Neural cell (in vitro differentiated cells): ENCODE measurements at regions not wholly inside any gene's neighbourhood (a gene's known extent, or its start where the extent isn't known, plus 50 kb on each side); places are given as distances from the start of the nearest gene placed in this dataset.

Experiments used
- H2AFZ ChIP-seq: fragments of 200-600, 300-800 bp; sonication (generic), shearing (Covaris generic); 2 replicates; pipeline ENCODE4 v1.6.0; 2014; ENCODE audit warnings: low read depth, mild to moderate bottlenecking, antibody characterized with exemption, low read length, moderate library complexity
- H3F3A ChIP-seq: fragments of 200-600 bp; shearing (Covaris generic); 2 replicates; pipeline ENCODE4 v1.6.1; 2016; ENCODE audit warnings: mild to moderate bottlenecking, moderate library complexity, mixed read lengths, antibody characterized with exemption, low read length; ENCODE audit not compliant: insufficient read depth, poor library complexity, severe bottlenecking
- H3K27ac ChIP-seq: fragments of 200-600, 300-800 bp; sonication (generic), shearing (Covaris generic); 2 replicates; pipeline ENCODE4 v1.5.1; 2014; ENCODE audit warnings: mild to moderate bottlenecking, low read length, moderate library complexity
- H3K27me3 ChIP-seq: fragments of 300-800, 200-600 bp; sonication (generic), shearing (Covaris generic); 2 replicates; pipeline ENCODE4 v1.6.0; 2014; ENCODE audit warnings: mild to moderate bottlenecking, low read depth, low read length, moderate library complexity; ENCODE audit not compliant: insufficient read depth
- H3K36me3 ChIP-seq: fragments of 300-800, 200-600 bp; sonication (generic), shearing (Covaris generic); 2 replicates; pipeline ENCODE4 v1.5.1; 2014; ENCODE audit warnings: mild to moderate bottlenecking, antibody characterized with exemption, low read length, moderate library complexity; ENCODE audit not compliant: insufficient read depth
- H3K4me2 ChIP-seq: fragments of 300-800, 200-600 bp; sonication (generic), shearing (Covaris generic); 2 replicates; pipeline ENCODE4 v1.6.0; 2014; ENCODE audit warnings: mild to moderate bottlenecking, low read length
- H3K4me3 ChIP-seq: fragments of 300-800, 200-600 bp; sonication (generic), shearing (Covaris generic); 2 replicates; pipeline ENCODE4 v1.5.1; 2014; ENCODE audit warnings: mild to moderate bottlenecking, low read length, moderate library complexity
- H3K79me2 ChIP-seq: fragments of 200-600 bp; shearing (Covaris generic); replicated peaks from 2 replicates; pipeline ENCODE4 v1.6.0; 2014; ENCODE audit warnings: mild to moderate bottlenecking, low read length, moderate library complexity; ENCODE audit not compliant: insufficient read depth
- H3K9ac ChIP-seq: fragments of 300-800, 200-600 bp; sonication (generic), shearing (Covaris generic); 2 replicates; pipeline ENCODE4 v1.6.1; 2016; ENCODE audit warnings: mild to moderate bottlenecking, low read length, mixed read lengths
- H3K9me2 ChIP-seq: fragments of 200-600 bp; shearing (Covaris generic); 2 replicates; pipeline ENCODE4 v1.6.1; 2016; ENCODE audit warnings: mild to moderate bottlenecking, low read length, mixed read lengths; ENCODE audit not compliant: insufficient read depth
- H3K9me3 ChIP-seq: fragments of 200-600, 300-800 bp; sonication (generic), shearing (Covaris generic); 2 replicates; pipeline ENCODE4 v1.6.1; 2016; ENCODE audit warnings: mild to moderate bottlenecking, mixed run types, low read length, moderate library complexity, mixed read lengths
- H4K20me1 ChIP-seq: fragments of 200-600 bp; shearing (Covaris generic); 2 replicates; pipeline ENCODE4 v1.6.1; 2016; ENCODE audit warnings: mild to moderate bottlenecking, mixed run types; ENCODE audit not compliant: insufficient read depth
- EP300 ChIP-seq: fragments of 450-650 bp; conservative IDR thresholded peaks from 2 replicates; pipeline ENCODE4 v1.6.1; 2014; ENCODE audit warnings: antibody characterized with exemption, mild to moderate bottlenecking, moderate library complexity; ENCODE audit not compliant: poor library complexity, severe bottlenecking
- EZH2 ChIP-seq: fragments of 200-600, 300-800 bp; shearing (Covaris generic), sonication (generic); IDR thresholded peaks from 2 replicates; pipeline ENCODE4 v1.6.1; 2014; ENCODE audit warnings: antibody characterized with exemption, low read length, borderline replicate concordance, mild to moderate bottlenecking; ENCODE audit not compliant: insufficient read depth, poor library complexity, severe bottlenecking
- MXI1 ChIP-seq: fragments of 450-650 bp; conservative IDR thresholded peaks from 2 replicates; pipeline ENCODE4 v1.6.1; 2014; ENCODE audit warnings: antibody characterized with exemption, mild to moderate bottlenecking; ENCODE audit not compliant: poor library complexity, severe bottlenecking
- POLR2AphosphoS5 ChIP-seq: IDR thresholded peaks from 2 replicates; pipeline ENCODE4 v1.6.1; 2012
- RAD21 ChIP-seq: fragments of 450-650 bp; conservative IDR thresholded peaks from 2 replicates; pipeline ENCODE4 v1.6.1; 2014; ENCODE audit warnings: antibody characterized with exemption, mild to moderate bottlenecking, moderate library complexity
- SMC3 ChIP-seq: fragments of 450-650 bp; conservative IDR thresholded peaks from 2 replicates; pipeline ENCODE4 v1.6.1; 2014; ENCODE audit warnings: antibody characterized with exemption, mild to moderate bottlenecking, moderate library complexity; ENCODE audit not compliant: poor library complexity
- TAF1 ChIP-seq: IDR thresholded peaks from 2 replicates; pipeline ENCODE4 v1.6.1; 2012; ENCODE audit warnings: low read depth
- TF ChIP-seq, protein P1 (sequence below): IDR thresholded peaks from 2 replicates; pipeline ENCODE4 v1.6.1; 2012; ENCODE audit warnings: borderline replicate concordance
- TF ChIP-seq, protein P2 (sequence below): fragments of 450-650 bp; IDR thresholded peaks from 2 replicates; pipeline ENCODE4 v1.5.1; 2014; ENCODE audit warnings: antibody characterized with exemption, mild to moderate bottlenecking, moderate library complexity; ENCODE audit not compliant: poor library complexity, severe bottlenecking

DNA sequence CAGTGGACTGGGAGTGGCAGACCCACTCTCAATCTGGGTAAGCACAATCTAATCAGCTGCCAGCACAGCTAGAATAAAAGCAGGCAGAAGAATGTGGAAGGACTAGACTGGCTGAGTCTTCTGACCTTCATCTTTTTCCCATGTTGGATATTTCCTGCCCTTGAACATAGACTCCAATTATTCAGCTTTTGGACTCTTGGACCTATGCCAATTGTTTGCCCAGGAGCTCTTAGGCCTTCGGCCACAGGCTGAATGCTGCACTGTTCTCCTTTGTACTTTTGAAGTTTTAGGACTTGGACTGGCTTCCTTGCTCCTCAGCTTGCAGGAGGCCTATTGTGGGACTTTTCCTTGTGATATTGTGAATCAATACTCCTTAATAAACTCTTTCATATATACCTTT lies 477.7 kb upstream of the ZNF385D start:
- Histone ChIP-seq H3K79me2 (no peaks in the 10 kb centered on the region), H2AFZ (no peak overlapping the region), H3K4me2 (no peak overlapping the region), H3F3A (no peaks in the 10 kb centered on the region), H3K4me3 (no peak overlapping the region), H3K27me3 (no peaks in the 10 kb centered on the region), H3K9ac (no peak overlapping the region), H3K36me3 (no peaks in the 10 kb centered on the region), H3K9me2 (no peaks in the 10 kb centered on the region), H3K27ac (no peak overlapping the region), H4K20me1 (no peaks in the 10 kb centered on the region), H3K9me3 (no peaks in the 10 kb centered on the region)
- no peak for TF ChIP-seq EZH2
- TF ChIP-seq, protein P1, sequence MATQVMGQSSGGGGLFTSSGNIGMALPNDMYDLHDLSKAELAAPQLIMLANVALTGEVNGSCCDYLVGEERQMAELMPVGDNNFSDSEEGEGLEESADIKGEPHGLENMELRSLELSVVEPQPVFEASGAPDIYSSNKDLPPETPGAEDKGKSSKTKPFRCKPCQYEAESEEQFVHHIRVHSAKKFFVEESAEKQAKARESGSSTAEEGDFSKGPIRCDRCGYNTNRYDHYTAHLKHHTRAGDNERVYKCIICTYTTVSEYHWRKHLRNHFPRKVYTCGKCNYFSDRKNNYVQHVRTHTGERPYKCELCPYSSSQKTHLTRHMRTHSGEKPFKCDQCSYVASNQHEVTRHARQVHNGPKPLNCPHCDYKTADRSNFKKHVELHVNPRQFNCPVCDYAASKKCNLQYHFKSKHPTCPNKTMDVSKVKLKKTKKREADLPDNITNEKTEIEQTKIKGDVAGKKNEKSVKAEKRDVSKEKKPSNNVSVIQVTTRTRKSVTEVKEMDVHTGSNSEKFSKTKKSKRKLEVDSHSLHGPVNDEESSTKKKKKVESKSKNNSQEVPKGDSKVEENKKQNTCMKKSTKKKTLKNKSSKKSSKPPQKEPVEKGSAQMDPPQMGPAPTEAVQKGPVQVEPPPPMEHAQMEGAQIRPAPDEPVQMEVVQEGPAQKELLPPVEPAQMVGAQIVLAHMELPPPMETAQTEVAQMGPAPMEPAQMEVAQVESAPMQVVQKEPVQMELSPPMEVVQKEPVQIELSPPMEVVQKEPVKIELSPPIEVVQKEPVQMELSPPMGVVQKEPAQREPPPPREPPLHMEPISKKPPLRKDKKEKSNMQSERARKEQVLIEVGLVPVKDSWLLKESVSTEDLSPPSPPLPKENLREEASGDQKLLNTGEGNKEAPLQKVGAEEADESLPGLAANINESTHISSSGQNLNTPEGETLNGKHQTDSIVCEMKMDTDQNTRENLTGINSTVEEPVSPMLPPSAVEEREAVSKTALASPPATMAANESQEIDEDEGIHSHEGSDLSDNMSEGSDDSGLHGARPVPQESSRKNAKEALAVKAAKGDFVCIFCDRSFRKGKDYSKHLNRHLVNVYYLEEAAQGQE: no peak
- TF ChIP-seq, protein P2, sequence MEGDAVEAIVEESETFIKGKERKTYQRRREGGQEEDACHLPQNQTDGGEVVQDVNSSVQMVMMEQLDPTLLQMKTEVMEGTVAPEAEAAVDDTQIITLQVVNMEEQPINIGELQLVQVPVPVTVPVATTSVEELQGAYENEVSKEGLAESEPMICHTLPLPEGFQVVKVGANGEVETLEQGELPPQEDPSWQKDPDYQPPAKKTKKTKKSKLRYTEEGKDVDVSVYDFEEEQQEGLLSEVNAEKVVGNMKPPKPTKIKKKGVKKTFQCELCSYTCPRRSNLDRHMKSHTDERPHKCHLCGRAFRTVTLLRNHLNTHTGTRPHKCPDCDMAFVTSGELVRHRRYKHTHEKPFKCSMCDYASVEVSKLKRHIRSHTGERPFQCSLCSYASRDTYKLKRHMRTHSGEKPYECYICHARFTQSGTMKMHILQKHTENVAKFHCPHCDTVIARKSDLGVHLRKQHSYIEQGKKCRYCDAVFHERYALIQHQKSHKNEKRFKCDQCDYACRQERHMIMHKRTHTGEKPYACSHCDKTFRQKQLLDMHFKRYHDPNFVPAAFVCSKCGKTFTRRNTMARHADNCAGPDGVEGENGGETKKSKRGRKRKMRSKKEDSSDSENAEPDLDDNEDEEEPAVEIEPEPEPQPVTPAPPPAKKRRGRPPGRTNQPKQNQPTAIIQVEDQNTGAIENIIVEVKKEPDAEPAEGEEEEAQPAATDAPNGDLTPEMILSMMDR: no peak
- no peak for TF ChIP-seq TAF1
- TF ChIP-seq MXI1: no peak
- no peak for TF ChIP-seq EP300
- TF ChIP-seq POLR2AphosphoS5: no peak
- no peak for TF ChIP-seq RAD21
- no peak for TF ChIP-seq SMC3

DNA sequence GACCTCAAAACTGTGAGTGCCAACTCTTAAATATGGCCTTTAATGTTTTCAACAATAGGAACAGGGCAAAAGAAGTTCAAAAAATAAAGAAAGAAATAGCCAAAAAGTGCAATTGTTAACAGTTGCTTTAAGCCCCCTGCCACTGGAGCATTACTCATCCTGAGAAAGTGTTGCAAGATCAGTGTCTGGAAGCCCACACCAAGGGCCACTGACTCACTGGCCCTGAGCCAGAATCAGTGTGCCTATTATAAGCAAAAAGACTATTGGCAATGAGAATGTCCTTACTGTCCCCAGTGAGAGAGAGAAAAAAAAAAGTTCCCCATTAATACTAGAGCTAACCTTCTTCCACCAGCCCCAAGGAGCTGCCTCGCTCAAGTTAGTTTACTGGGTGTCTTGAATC lies 480.1 kb upstream of the ZNF385D start:
- Histone ChIP-seq H3K9ac (no peak overlapping the region), H3K4me2 (no peak overlapping the region), H3K79me2 (no peaks in the 10 kb centered on the region), H3K36me3 (no peaks in the 10 kb centered on the region), H3K27ac (no peak overlapping the region), H3K9me2 (no peaks in the 10 kb centered on the region), H3F3A (no peaks in the 10 kb centered on the region), H3K4me3 (no peak overlapping the region), H3K27me3 (no peaks in the 10 kb centered on the region), H3K9me3 (no peaks in the 10 kb centered on the region), H2AFZ (no peak overlapping the region), H4K20me1 (no peaks in the 10 kb centered on the region)
- TF ChIP-seq TAF1: no peak
